ENCODE measurements at regions not wholly inside any gene's neighbourhood (a gene's known extent, or its start where the extent isn't known, plus 50 kb on each side); places are given as distances from the start of the nearest gene placed in this dataset.

DNA sequence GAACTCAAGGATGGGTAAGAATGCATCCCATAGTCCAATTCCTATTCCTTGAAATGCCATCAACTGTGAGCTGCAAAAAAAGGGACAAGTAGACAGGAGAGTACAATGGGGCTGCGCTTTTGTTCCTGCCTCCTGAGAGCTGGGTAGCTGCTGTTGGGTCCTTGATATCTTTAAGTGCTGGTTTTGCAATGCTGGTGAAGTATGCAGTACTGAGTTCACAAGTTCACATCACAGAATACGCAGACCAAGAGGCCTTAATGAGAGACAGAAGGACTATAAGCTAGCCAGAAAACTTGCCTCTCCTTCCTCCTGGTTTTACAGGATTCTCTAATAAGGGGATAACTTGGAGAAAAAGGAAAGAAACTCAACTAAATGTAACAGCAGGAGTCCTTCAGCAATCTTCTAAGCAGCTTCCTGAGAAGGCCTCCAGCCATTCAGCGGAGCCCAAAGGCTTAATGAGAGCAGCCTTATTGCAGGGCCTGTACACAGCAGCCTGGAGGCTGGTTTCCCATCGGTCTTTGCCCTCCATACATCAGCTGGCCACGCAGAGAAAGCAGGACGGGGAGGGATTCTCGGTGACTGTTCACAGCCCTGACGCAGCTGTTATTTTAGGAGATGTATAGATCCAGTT lies 293.1 kb downstream of the CDCA7 start:
- TF ChIP-seq YY1 (IDR thresholded peaks at IDR 0.05; ENCODE audit: insufficient read depth, insufficient read length) = no peak
- TF ChIP-seq ZNF274 (IDR thresholded peaks at IDR 0.05; ENCODE audit: low read depth, low read length) = no peak
- TF ChIP-seq SUZ12 (IDR thresholded peaks at IDR 0.05; ENCODE audit: extremely low read depth, insufficient read depth, insufficient read length) = no peak
